IMR-90 (cell line): ENCODE measurements at regions not wholly inside any gene's neighbourhood (a gene's known extent, or its start where the extent isn't known, plus 50 kb on each side); places are given as distances from the start of the nearest gene placed in this dataset.
A peak's percentile ranks its signal among the peaks of the same experiment; 100 is the strongest.

Source experiments
- ATAC-seq: fragments of 200-7000 bp; cut with Tn5 transposase; 2 replicates; pipeline ENCODE4 v1.9.1; 2020; ENCODE audit warnings: low read depth, mild to moderate bottlenecking, moderate library complexity
- BruUV-seq: library from RNA; stranded (reverse); fragments of 400-500 nt; replicated peaks from 2 replicates; lab custom pipeline; 2021; lab: Mats Ljungman, UMichigan
- CTCF ChIA-PET: fragments of 300-600 bp; formaldehyde crosslinking; extraction: SDS; loops from one replicate; lab custom pipeline; 2021; ENCODE audit warnings: antibody characterized with exemption; lab: Yijun Ruan, JAX
- POLR2A ChIA-PET: fragments of 300-600 bp; sonication (Branson Sonifier 250); formaldehyde crosslinking; loops from one replicate; lab custom pipeline; 2022; ENCODE audit warnings: antibody characterized with exemption; ENCODE audit not compliant: unreplicated experiment; lab: Charles Lee
- DNase-seq: peaks from one replicate; pipeline ENCODE4 v3.0.0; 2013
- H2AFZ ChIP-seq: replicated peaks from 2 replicates; pipeline ENCODE3; 2013; ENCODE audit warnings: low read length, mild to moderate bottlenecking; ENCODE audit not compliant: poor library complexity
- H2AK5ac ChIP-seq: 2 replicates; pipeline ENCODE4 v1.6.1; 2013; ENCODE audit warnings: low read depth, low read length, inconsistent platforms
- H2AK9ac ChIP-seq: replicated peaks from 2 replicates; pipeline ENCODE3; 2013; ENCODE audit warnings: mild to moderate bottlenecking, low read depth, low read length, moderate library complexity; ENCODE audit not compliant: poor library complexity
- H2BK120ac ChIP-seq: 2 replicates; pipeline ENCODE4 v1.6.1; 2013; ENCODE audit warnings: low read depth, low read length, inconsistent platforms
- H2BK15ac ChIP-seq: 3 replicates; pipeline ENCODE4 v1.6.1; 2013; ENCODE audit warnings: low read depth, low read length, inconsistent platforms
- H2BK20ac ChIP-seq: 2 replicates; pipeline ENCODE4 v1.6.1; 2013; ENCODE audit warnings: low read depth, mild to moderate bottlenecking, inconsistent platforms, low read length, moderate library complexity
- H2BK5ac ChIP-seq: 2 replicates; pipeline ENCODE4 v1.6.1; 2013; ENCODE audit warnings: mild to moderate bottlenecking, low read depth, low read length, inconsistent platforms; ENCODE audit not compliant: poor library complexity, severe bottlenecking
- H3K14ac ChIP-seq: replicated peaks from 2 replicates; pipeline ENCODE4 v1.6.1; 2013; ENCODE audit warnings: low read depth, low read length, inconsistent platforms
- H3K18ac ChIP-seq: 2 replicates; pipeline ENCODE4 v1.6.1; 2013; ENCODE audit warnings: low read depth, low read length, control low read depth
- H3K23ac ChIP-seq: 2 replicates; pipeline ENCODE4 v1.6.1; 2013; ENCODE audit warnings: low read depth, low read length, inconsistent platforms
- H3K27ac ChIP-seq: 2 replicates; pipeline ENCODE4 v1.5.1; 2013; ENCODE audit warnings: mild to moderate bottlenecking, control low read depth, low read length; ENCODE audit not compliant: insufficient read depth
- H3K27me3 ChIP-seq: 2 replicates; pipeline ENCODE4 v1.6.1; 2013; ENCODE audit warnings: low read length; ENCODE audit not compliant: control insufficient read depth, insufficient read depth
- H3K36me3 ChIP-seq: 2 replicates; pipeline ENCODE4 v1.6.1; 2013; ENCODE audit warnings: low read length, mixed read lengths; ENCODE audit not compliant: control insufficient read depth, insufficient read depth
- H3K4ac ChIP-seq: 2 replicates; pipeline ENCODE4 v1.6.1; 2013; ENCODE audit warnings: low read depth, low read length, inconsistent platforms
- H3K4me1 ChIP-seq: 2 replicates; pipeline ENCODE4 v1.6.1; 2013; ENCODE audit warnings: low read length, mixed read lengths; ENCODE audit not compliant: control insufficient read depth, insufficient read depth
- H3K4me2 ChIP-seq: 2 replicates; pipeline ENCODE4 v1.6.1; 2013; ENCODE audit warnings: low read depth, mild to moderate bottlenecking, control low read depth, low read length, moderate library complexity
- H3K4me3 ChIP-seq: 2 replicates; pipeline ENCODE4 v1.5.1; 2013; ENCODE audit warnings: low read depth, mild to moderate bottlenecking, control low read depth, low read length, moderate library complexity; ENCODE audit not compliant: insufficient read depth
- H3K56ac ChIP-seq: 2 replicates; pipeline ENCODE4 v1.6.1; 2013; ENCODE audit warnings: low read length, inconsistent platforms; ENCODE audit not compliant: insufficient read depth; ENCODE audit errors: extremely low read depth
- H3K79me1 ChIP-seq, 2 experiments: 2 replicates each; pipeline ENCODE4 v1.6.1; 2013; ENCODE audit warnings: low read length in 2 of 2, inconsistent platforms in 1 of 2, low read depth in 1 of 2
- H3K9ac ChIP-seq: 2 replicates; pipeline ENCODE4 v1.6.1; 2013; ENCODE audit warnings: low read depth, low read length, control low read depth
- H3K9me1 ChIP-seq: 2 replicates; pipeline ENCODE4 v1.6.1; 2013; ENCODE audit warnings: low read length, inconsistent platforms; ENCODE audit not compliant: insufficient read depth
- H3K9me3 ChIP-seq: 2 replicates; pipeline ENCODE4 v1.6.1; 2013; ENCODE audit warnings: low read length; ENCODE audit not compliant: control insufficient read depth, insufficient read depth
- H4K20me1 ChIP-seq: 2 replicates; pipeline ENCODE4 v1.6.1; 2013; ENCODE audit warnings: low read length, inconsistent platforms; ENCODE audit not compliant: insufficient read depth
- H4K5ac ChIP-seq: 2 replicates; pipeline ENCODE4 v1.6.1; 2013; ENCODE audit warnings: mild to moderate bottlenecking, low read depth, low read length, control low read depth
- H4K8ac ChIP-seq, 2 experiments: 2 replicates each; pipeline ENCODE4 v1.6.1; 2013; ENCODE audit warnings: low read depth in 2 of 2, low read length in 2 of 2, control low read depth in 1 of 2, inconsistent platforms in 1 of 2
- H4K91ac ChIP-seq: 2 replicates; pipeline ENCODE4 v1.6.1; 2013; ENCODE audit warnings: low read depth, low read length, inconsistent platforms; ENCODE audit not compliant: insufficient read depth
- RFX5 ChIP-seq: IDR thresholded peaks from 2 replicates; pipeline ENCODE4 v1.8.0; 2012; ENCODE audit warnings: low read depth, mild to moderate bottlenecking, low read length, moderate library complexity
- WGBS, 2 experiments: methylation state at CpG; one replicate each; pipeline versions ENCODE4 v1.1.5 to v1.1.7; 2013; ENCODE audit warnings: missing lambda C conversion rate in 2 of 2; ENCODE audit not compliant: insufficient read length in 1 of 2; ENCODE audit errors: extremely low coverage in 2 of 2; 5-methylcytosine and 5-hydroxymethylcytosine counted together
- dilution Hi-C: fragments of 300-500 bp; cut with HindIII; formaldehyde crosslinking; loops from one replicate; pipeline ENCODE4 v1.14.3; 2018; ENCODE audit warnings: low sequenced_read_pairs; ENCODE audit not compliant: unreplicated experiment
- in situ Hi-C: fragments of 300-500 bp; cut with MboI; formaldehyde crosslinking; loops from 3 replicates; pipeline ENCODE4 v1.14.3; 2019; ENCODE audit warnings: low sequenced_read_pairs, inconsistent platforms, mixed read lengths
- intact Hi-C: fragments of 100-400 bp; cut with micrococcal nuclease; formaldehyde crosslinking; loops from 2 replicates; pipeline ENCODE4 v1.10.0; 2022
- TF ChIP-seq, protein P1 (sequence below): fragments of 150-350 bp; IDR thresholded peaks from 2 replicates; pipeline ENCODE4 v1.6.1; 2017; ENCODE audit warnings: mild to moderate bottlenecking, antibody characterized with exemption, low read length, low read depth

- no peak overlapping the region for H4K8ac ChIP-seq
- peaks cover 9% of the 10 kb centered on the region for H3K27me3 ChIP-seq
- ChIA-PET CTCF (no interaction called here), POLR2A (no interaction called here)
- H2AK5ac ChIP-seq: no peak overlapping the region
- no peaks in the 10 kb centered on the region for H3K9me1 ChIP-seq
- peak overlapping the region; percentile 53 for H2AFZ ChIP-seq
- no peak overlapping the region for H2BK15ac ChIP-seq
- H3K9ac ChIP-seq: no peak overlapping the region
- BruUV-seq: no TSS peak
- no peaks in the 10 kb centered on the region for H4K20me1 ChIP-seq
- no peak overlapping the region for H4K91ac ChIP-seq
- no peak overlapping the region for H3K27ac ChIP-seq
- no peak overlapping the region for H4K5ac ChIP-seq
- intact Hi-C loops: no loop called here
- H3K23ac ChIP-seq: no peak overlapping the region
- no peak overlapping the region for H2BK20ac ChIP-seq
- dilution Hi-C loops: no loop called here
- H2BK5ac ChIP-seq: no peak overlapping the region
- H2BK120ac ChIP-seq: no peak overlapping the region
- H3K9me3 ChIP-seq: no peaks in the 10 kb centered on the region
- no peak overlapping the region for H3K56ac ChIP-seq
- 89% methylated on average over 10 of the region's 21 CpGs; no CpG with 5 or more reads in 1 of the 2 experiments for WGBS, 2 experiments
- peaks cover 4% of the 10 kb centered on the region; the same call in 1 of the 2 replicates for H3K4me1 ChIP-seq
- no peak overlapping the region for H3K4me2 ChIP-seq
- H3K4me3 ChIP-seq: no peak overlapping the region
- no peaks in the 10 kb centered on the region for H3K79me1 ChIP-seq
- no peaks in the 10 kb centered on the region for H3K36me3 ChIP-seq
- peak; percentile 23 for DNase-seq
- no peak for TF ChIP-seq RFX5
- TF ChIP-seq, protein P1, sequence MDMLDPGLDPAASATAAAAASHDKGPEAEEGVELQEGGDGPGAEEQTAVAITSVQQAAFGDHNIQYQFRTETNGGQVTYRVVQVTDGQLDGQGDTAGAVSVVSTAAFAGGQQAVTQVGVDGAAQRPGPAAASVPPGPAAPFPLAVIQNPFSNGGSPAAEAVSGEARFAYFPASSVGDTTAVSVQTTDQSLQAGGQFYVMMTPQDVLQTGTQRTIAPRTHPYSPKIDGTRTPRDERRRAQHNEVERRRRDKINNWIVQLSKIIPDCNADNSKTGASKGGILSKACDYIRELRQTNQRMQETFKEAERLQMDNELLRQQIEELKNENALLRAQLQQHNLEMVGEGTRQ: 0 out of 2 replicates have a peak, but pooled peaks have one; percentile 6
- no peak overlapping the region; the same call in 1 of the 2 replicates for H3K18ac ChIP-seq
- peak overlapping the region; percentile 75 for H2AK9ac ChIP-seq
- in situ Hi-C loops: no loop called here
- H3K14ac ChIP-seq: no peak overlapping the region
- no peak overlapping the region for H3K4ac ChIP-seq
- ATAC-seq: peak; percentile 72
Observed at GRCh38 chr22:44437216-44438055, 60.6 kb downstream of the RTL6 start.
